ENCODE measurements at regions not wholly inside any gene's neighbourhood (a gene's known extent, or its start where the extent isn't known, plus 50 kb on each side); places are given as distances from the start of the nearest gene placed in this dataset. TPM values are rescaled to one million over a fixed set of nuclear protein-coding genes. Genes with fewer than 3 reads are reported as not detected.
A peak's percentile ranks its signal among the peaks of the same experiment; 100 is the strongest.

- Histone ChIP-seq H3K36me3 (ENCODE audit: control insufficient read depth, insufficient read depth, low read length) (no peaks in the 10 kb centered on the region), H3K27me3 (ENCODE audit: control insufficient read depth, insufficient read depth, low read length) (no peaks in the 10 kb centered on the region), H3K4me1 (ENCODE audit: control insufficient read depth, insufficient read depth, low read length) (peaks cover 21% of the 10 kb centered on the region), H3K27ac (ENCODE audit: low read depth, low read length) (no peak overlapping the region), H3K9me3 (ENCODE audit: control insufficient read depth, insufficient read depth, low read length) (no peaks in the 10 kb centered on the region), H3K4me3 (ENCODE audit: low read depth, low read length) (no peak overlapping the region)
- DNase-seq (ENCODE audit: low read depth in 4 of 6, low spot score in 6 of 6) = peak in 1 of 6 donors; percentile 2
- WGBS (ENCODE audit: insufficient coverage) = 86% methylated on average over 10 of the region's 12 CpGs
Observed at GRCh38 chr7:155862123-155862892, 50.0 kb upstream of the SHH start.

Small RNA genes in the stretch of these regions (small RNA-seq; reads per million reads assigned to genes)
- gene AC093813.1 (ENCODE audit: low replicate concordance) = not detected
- not detected for gene RF00019 (ENCODE audit: low replicate concordance)

Data from spinal cord (tissue), 10 donors.